Smooth muscle cell (in vitro differentiated cells): ENCODE measurements at regions not wholly inside any gene's neighbourhood (a gene's known extent, or its start where the extent isn't known, plus 50 kb on each side); places are given as distances from the start of the nearest gene placed in this dataset.

Experiments used
- DNase-seq: peaks from one replicate; lab custom pipeline; 2025; ENCODE audit not compliant: unreplicated experiment; lab: John Stamatoyannopoulos, UW
- H2AFZ ChIP-seq: fragments of 200-600 bp; sonication (generic); 2 replicates; pipeline ENCODE4 v1.6.0; 2016; ENCODE audit warnings: antibody characterized with exemption, low read depth, mild to moderate bottlenecking
- H3F3A ChIP-seq: fragments of 200-600 bp; sonication (generic); 2 replicates; pipeline ENCODE4 v1.6.0; 2017; ENCODE audit warnings: antibody characterized with exemption, low read depth
- H3K27ac ChIP-seq: fragments of 200-600 bp; sonication (generic); 2 replicates; pipeline ENCODE4 v1.5.1; 2016; ENCODE audit warnings: low read depth, mild to moderate bottlenecking
- H3K27me3 ChIP-seq: fragments of 200-600 bp; sonication (generic); 2 replicates; pipeline ENCODE4 v1.6.1; 2016; ENCODE audit warnings: low read depth, mild to moderate bottlenecking
- H3K36me3 ChIP-seq: fragments of 200-600 bp; sonication (generic); 2 replicates; pipeline ENCODE4 v1.5.1; 2016; ENCODE audit warnings: low read depth
- H3K4me1 ChIP-seq: fragments of 200-600 bp; sonication (generic); 2 replicates; pipeline ENCODE4 v1.5.1; 2016; ENCODE audit warnings: low read depth
- H3K4me2 ChIP-seq: fragments of 200-600 bp; sonication (generic); 2 replicates; pipeline ENCODE4 v1.6.0; 2016; ENCODE audit warnings: mild to moderate bottlenecking
- H3K4me3 ChIP-seq: fragments of 200-600 bp; sonication (generic); 2 replicates; pipeline ENCODE4 v1.5.1; 2016; ENCODE audit warnings: mild to moderate bottlenecking
- H3K79me2 ChIP-seq: fragments of 200-600 bp; sonication (generic); 2 replicates; pipeline ENCODE4 v1.6.0; 2016; ENCODE audit warnings: low read depth, mild to moderate bottlenecking
- H3K9ac ChIP-seq: fragments of 200-600 bp; sonication (generic); 2 replicates; pipeline ENCODE4 v1.6.0; 2016; ENCODE audit warnings: low read depth
- H3K9me3 ChIP-seq: fragments of 200-600 bp; sonication (generic); replicated peaks from 2 replicates; pipeline ENCODE4 v1.5.1; 2016; ENCODE audit warnings: low read depth
- H4K20me1 ChIP-seq: fragments of 200-600 bp; sonication (generic); 2 replicates; pipeline ENCODE4 v1.6.0; 2016; ENCODE audit warnings: low read depth
- CTCF ChIP-seq: fragments of 200-600 bp; sonication (generic); IDR thresholded peaks from 2 replicates; pipeline ENCODE4 v1.5.1; 2017; ENCODE audit warnings: borderline replicate concordance, mild to moderate bottlenecking, antibody characterized with exemption; ENCODE audit not compliant: insufficient read depth, poor library complexity, severe bottlenecking
- WGBS: methylation state at CpG from one replicate; pipeline ENCODE4 v1.1.7; 2016; ENCODE audit warnings: low lambda C conversion rate; 5-methylcytosine and 5-hydroxymethylcytosine counted together

GRCh38 chr7:41795276-41795833 is 92.5 kb upstream of the INHBA start:
- Histone ChIP-seq H3K36me3 (no peaks in the 10 kb centered on the region), H3K9me3 (no peaks in the 10 kb centered on the region), H3K4me1 (no peaks in the 10 kb centered on the region), H3K27ac (no peak overlapping the region), H3K4me3 (no peak overlapping the region), H3K79me2 (no peaks in the 10 kb centered on the region), H3K9ac (no peak overlapping the region), H3K4me2 (no peak overlapping the region), H3F3A (no peaks in the 10 kb centered on the region), H4K20me1 (no peaks in the 10 kb centered on the region), H2AFZ (no peak overlapping the region), H3K27me3 (no peaks in the 10 kb centered on the region)
- WGBS: 90% methylated on average over 6 of the region's 6 CpGs
- TF ChIP-seq CTCF: no peak
- no peak for DNase-seq

GRCh38 chr7:41793556-41793955 is 90.7 kb upstream of the INHBA start:
- Histone ChIP-seq H3K79me2 (no peaks in the 10 kb centered on the region), H3K36me3 (no peaks in the 10 kb centered on the region), H3F3A (no peaks in the 10 kb centered on the region), H3K27me3 (no peaks in the 10 kb centered on the region), H2AFZ (no peak overlapping the region), H3K9me3 (no peaks in the 10 kb centered on the region), H3K9ac (no peak overlapping the region), H4K20me1 (no peaks in the 10 kb centered on the region), H3K4me2 (no peak overlapping the region), H3K4me3 (no peak overlapping the region), H3K4me1 (no peaks in the 10 kb centered on the region), H3K27ac (no peak overlapping the region)
- no peak for DNase-seq
- TF ChIP-seq CTCF: no peak

GRCh38 chr7:41792120-41792519 is 89.2 kb upstream of the INHBA start:
- Histone ChIP-seq H3F3A (no peaks in the 10 kb centered on the region), H3K27me3 (no peaks in the 10 kb centered on the region), H3K4me2 (no peak overlapping the region), H2AFZ (no peak overlapping the region), H3K9me3 (no peaks in the 10 kb centered on the region), H3K4me1 (no peaks in the 10 kb centered on the region), H3K36me3 (no peaks in the 10 kb centered on the region), H3K9ac (no peak overlapping the region), H3K4me3 (no peak overlapping the region), H4K20me1 (no peaks in the 10 kb centered on the region), H3K27ac (no peak overlapping the region), H3K79me2 (no peaks in the 10 kb centered on the region)
- no peak for TF ChIP-seq CTCF
- 83% methylated on average over 5 of the region's 5 CpGs for WGBS
- DNase-seq: no peak

- no peaks in the 10 kb centered on the region for H3K36me3 ChIP-seq
- no peaks in the 10 kb centered on the region for H3K27me3 ChIP-seq
- WGBS: 98% methylated on average over 3 of the region's 3 CpGs
- TF ChIP-seq CTCF: no peak
- H3F3A ChIP-seq: no peaks in the 10 kb centered on the region
- H3K4me1 ChIP-seq: no peaks in the 10 kb centered on the region
- H4K20me1 ChIP-seq: no peaks in the 10 kb centered on the region
- H2AFZ ChIP-seq: no peak overlapping the region
- no peak for DNase-seq
- no peak overlapping the region for H3K9ac ChIP-seq
- H3K4me3 ChIP-seq: no peak overlapping the region
- no peak overlapping the region for H3K27ac ChIP-seq
- H3K9me3 ChIP-seq: no peaks in the 10 kb centered on the region
- H3K79me2 ChIP-seq: no peaks in the 10 kb centered on the region
- H3K4me2 ChIP-seq: no peak overlapping the region
These were observed 85.7 kb upstream of the INHBA start for GRCh38 chr7:41788556-41788955.
